ENCODE measurements at regions not wholly inside any gene's neighbourhood (a gene's known extent, or its start where the extent isn't known, plus 50 kb on each side); places are given as distances from the start of the nearest gene placed in this dataset.
A peak's percentile ranks its signal among the peaks of the same experiment; 100 is the strongest.

DNA sequence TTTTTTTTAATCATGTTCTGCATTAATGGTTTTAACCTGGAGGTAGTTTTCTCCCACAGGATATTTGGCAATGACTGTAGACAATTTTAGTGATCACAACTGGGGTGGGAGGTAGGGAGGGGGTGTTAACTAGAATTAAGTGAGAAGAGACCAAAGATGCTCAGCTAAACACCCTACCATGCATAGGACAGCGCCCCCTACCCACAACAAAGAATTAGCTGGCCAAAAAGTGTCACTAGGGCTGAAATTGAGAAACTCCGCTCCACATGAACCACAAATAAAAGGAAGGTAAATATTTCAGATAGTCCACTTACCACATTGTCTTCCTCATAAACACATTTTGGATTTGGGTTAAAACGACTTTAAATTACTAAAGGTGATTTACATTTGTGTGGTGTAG is 942.6 kb downstream of the SUCLG1 start:
- no peak overlapping the region for H3K4me3 ChIP-seq (ENCODE audit: low read depth, low read length)
- TF ChIP-seq, protein P1, sequence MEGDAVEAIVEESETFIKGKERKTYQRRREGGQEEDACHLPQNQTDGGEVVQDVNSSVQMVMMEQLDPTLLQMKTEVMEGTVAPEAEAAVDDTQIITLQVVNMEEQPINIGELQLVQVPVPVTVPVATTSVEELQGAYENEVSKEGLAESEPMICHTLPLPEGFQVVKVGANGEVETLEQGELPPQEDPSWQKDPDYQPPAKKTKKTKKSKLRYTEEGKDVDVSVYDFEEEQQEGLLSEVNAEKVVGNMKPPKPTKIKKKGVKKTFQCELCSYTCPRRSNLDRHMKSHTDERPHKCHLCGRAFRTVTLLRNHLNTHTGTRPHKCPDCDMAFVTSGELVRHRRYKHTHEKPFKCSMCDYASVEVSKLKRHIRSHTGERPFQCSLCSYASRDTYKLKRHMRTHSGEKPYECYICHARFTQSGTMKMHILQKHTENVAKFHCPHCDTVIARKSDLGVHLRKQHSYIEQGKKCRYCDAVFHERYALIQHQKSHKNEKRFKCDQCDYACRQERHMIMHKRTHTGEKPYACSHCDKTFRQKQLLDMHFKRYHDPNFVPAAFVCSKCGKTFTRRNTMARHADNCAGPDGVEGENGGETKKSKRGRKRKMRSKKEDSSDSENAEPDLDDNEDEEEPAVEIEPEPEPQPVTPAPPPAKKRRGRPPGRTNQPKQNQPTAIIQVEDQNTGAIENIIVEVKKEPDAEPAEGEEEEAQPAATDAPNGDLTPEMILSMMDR (IDR thresholded peaks at IDR 0.05; ENCODE audit: control insufficient read depth, extremely low read depth, insufficient read depth), result no peak
- no peak for DNase-seq (ENCODE audit: low read depth)

DNA sequence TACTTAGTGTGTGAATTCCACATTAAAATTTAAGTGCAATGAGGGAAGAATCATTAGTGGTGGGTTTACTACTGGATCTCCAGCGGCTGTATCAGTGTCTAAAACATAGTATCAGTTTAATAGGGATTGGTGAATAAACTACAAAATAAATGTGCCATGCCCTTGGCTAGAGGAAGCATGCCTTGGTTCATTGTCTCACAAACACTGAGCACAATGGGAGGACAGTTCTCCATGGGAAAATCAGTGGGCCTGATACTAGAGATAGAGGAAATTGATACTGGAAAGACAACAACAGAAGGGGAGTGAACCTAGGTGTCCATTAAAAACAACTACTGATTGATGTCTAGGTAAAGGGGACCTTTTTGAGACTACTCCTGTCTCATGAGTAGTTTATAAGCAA is 971.6 kb downstream of the SUCLG1 start:
- no peak for DNase-seq (ENCODE audit: low read depth)
- no peak overlapping the region for H3K4me3 ChIP-seq (ENCODE audit: low read depth, low read length)
- TF ChIP-seq, protein P1 (IDR thresholded peaks at IDR 0.05; ENCODE audit: control insufficient read depth, extremely low read depth, insufficient read depth), result no peak

DNA sequence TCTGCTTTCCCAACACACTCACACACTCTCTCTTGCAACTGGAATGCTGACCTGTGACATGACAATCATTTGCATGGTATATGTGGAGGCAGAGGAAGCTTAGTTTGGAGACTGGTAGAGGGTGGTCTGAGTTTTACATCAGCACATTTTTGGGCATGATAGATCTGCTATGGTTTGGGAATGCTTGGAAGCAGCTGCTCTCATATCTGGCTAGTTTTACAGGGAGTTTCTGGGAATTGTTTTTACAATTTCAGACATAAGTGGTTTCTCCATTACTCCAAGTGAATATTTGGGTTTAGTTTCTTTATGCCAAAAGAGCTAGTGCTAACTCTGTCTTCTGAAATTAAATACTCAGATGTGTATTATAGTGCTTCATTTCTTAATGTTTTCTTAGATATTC is 977.6 kb downstream of the SUCLG1 start:
- DNase-seq (ENCODE audit: low read depth), result no peak
- no peak overlapping the region for H3K4me3 ChIP-seq (ENCODE audit: low read depth, low read length)
- TF ChIP-seq, protein P1 (IDR thresholded peaks at IDR 0.05; ENCODE audit: control insufficient read depth, extremely low read depth, insufficient read depth), result no peak

- no peak overlapping the region for H3K4me3 ChIP-seq (ENCODE audit: low read depth, low read length)
- TF ChIP-seq, protein P1 (IDR thresholded peaks at IDR 0.05; ENCODE audit: control insufficient read depth, extremely low read depth, insufficient read depth), result no peak
- no peak for DNase-seq (ENCODE audit: low read depth)
These were observed 981.0 kb downstream of the SUCLG1 start for GRCh38 chr2:83478037-83478436.

GRCh38 chr2:83475371-83475770 is 983.7 kb downstream of the SUCLG1 start:
- TF ChIP-seq, protein P1 (IDR thresholded peaks at IDR 0.05; ENCODE audit: control insufficient read depth, extremely low read depth, insufficient read depth), result no peak
- DNase-seq (ENCODE audit: low read depth), result no peak
- no peak overlapping the region for H3K4me3 ChIP-seq (ENCODE audit: low read depth, low read length)

GRCh38 chr2:83471655-83472054 is 987.4 kb downstream of the SUCLG1 start:
- peak; percentile 35 for DNase-seq (ENCODE audit: low read depth)

GRCh38 chr2:83470928-83471327 is 988.2 kb downstream of the SUCLG1 start:
- no peak for DNase-seq (ENCODE audit: low read depth)
- TF ChIP-seq, protein P1 (IDR thresholded peaks at IDR 0.05; ENCODE audit: control insufficient read depth, extremely low read depth, insufficient read depth), result no peak
- H3K4me3 ChIP-seq (ENCODE audit: low read depth, low read length), result no peak overlapping the region

More at GRCh38 chr2:83471655-83472054, 987.4 kb downstream of the SUCLG1 start:
- no peak overlapping the region for H3K4me3 ChIP-seq (ENCODE audit: low read depth, low read length)
- TF ChIP-seq, protein P1 (IDR thresholded peaks at IDR 0.05; ENCODE audit: control insufficient read depth, extremely low read depth, insufficient read depth), result no peak
